Activated T-helper 1 cell treated with anti-CD3 and anti-CD28 coated beads, Interleukin-12 subunit alpha, Interleukin-12 subunit beta, Interleukin-2, Interleukin-4 antibody, amounts not matched to agents 30 ng/mL and 10 ng/mL and 1 ng/mL, durations not matched to agents 14 hours and 24 hours and 36 hours (primary cell): ENCODE measurements at regions not wholly inside any gene's neighbourhood (a gene's known extent, or its start where the extent isn't known, plus 50 kb on each side); places are given as distances from the start of the nearest gene placed in this dataset.

Source experiments
- DNase-seq: peaks from one replicate; pipeline ENCODE4 v3.0.0; 2021; ENCODE audit warnings: low spot score
- H3K27ac Mint-ChIP-seq: one replicate; pipeline ENCODE4 v1.8.0; 2021; ENCODE audit warnings: mild to moderate bottlenecking, mixed read lengths
- H3K27me3 Mint-ChIP-seq: one replicate; pipeline ENCODE4 v1.8.0; 2022; ENCODE audit warnings: mild to moderate bottlenecking, moderate library complexity, mixed read lengths; ENCODE audit not compliant: insufficient read depth
- H3K36me3 Mint-ChIP-seq: one replicate; pipeline ENCODE4 v1.8.0; 2021; ENCODE audit warnings: low read depth, mixed read lengths
- H3K4me1 Mint-ChIP-seq: one replicate; pipeline ENCODE4 v1.8.0; 2021; ENCODE audit warnings: low read depth, mixed read lengths
- H3K4me3 Mint-ChIP-seq: one replicate; pipeline ENCODE4 v1.8.0; 2021; ENCODE audit warnings: mild to moderate bottlenecking, moderate library complexity, mixed read lengths
- H3K9me3 Mint-ChIP-seq: one replicate; pipeline ENCODE4 v1.8.0; 2021; ENCODE audit warnings: mixed read lengths
- intact Hi-C: fragments of 100-400 bp; cut with micrococcal nuclease; formaldehyde crosslinking; loops from one replicate; pipeline ENCODE4 v1.15.1; 2024

DNA sequence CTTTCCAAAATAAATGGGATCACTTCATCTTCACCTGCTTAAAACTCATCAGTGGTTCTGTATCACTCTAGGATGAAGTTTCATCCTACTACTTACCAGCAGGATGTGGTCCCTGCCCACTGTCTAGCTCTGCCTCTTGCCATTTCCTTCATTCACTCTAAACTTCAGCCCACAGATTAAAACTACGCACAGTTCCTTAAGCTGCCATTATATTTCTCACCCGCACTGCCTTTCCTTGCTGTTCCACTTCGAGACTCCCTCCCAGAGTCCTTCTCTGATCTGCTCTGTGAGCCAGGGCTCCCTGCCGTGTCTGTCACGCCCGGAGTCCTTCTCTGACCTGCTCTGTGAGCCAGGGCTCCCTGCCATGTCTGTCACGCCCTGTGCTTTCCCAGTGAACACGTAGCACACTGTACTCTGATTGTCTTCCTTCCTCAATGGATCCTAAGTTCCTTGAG, 52.0 kb upstream of the NPAS1 start:
- H3K4me3 Mint-ChIP-seq: peak overlapping the region; percentile 58
- no peaks in the 10 kb centered on the region for H3K9me3 Mint-ChIP-seq
- intact Hi-C loops: loop anchor here (1.0 kb wide), 1 partner anchor 12 kb away; no protein-coding TSS in a partner anchor
- H3K27ac Mint-ChIP-seq: peak overlapping the region; percentile 77
- H3K4me1 Mint-ChIP-seq: peaks cover 49% of the 10 kb centered on the region
- peak; percentile 24 for DNase-seq
- no peaks in the 10 kb centered on the region for H3K27me3 Mint-ChIP-seq
- peaks cover 26% of the 10 kb centered on the region for H3K36me3 Mint-ChIP-seq
